HEK293 (cell line): ENCODE measurements at regions not wholly inside any gene's neighbourhood (a gene's known extent, or its start where the extent isn't known, plus 50 kb on each side); places are given as distances from the start of the nearest gene placed in this dataset.

Source experiments
- CTCF ChIA-PET: fragments of 350-600 bp; formaldehyde crosslinking; extraction: SDS; loops from one replicate; lab custom pipeline; 2021; ENCODE audit warnings: antibody characterized with exemption; lab: Yijun Ruan, JAX
- POLR2A ChIA-PET: fragments of 300-600 bp; formaldehyde crosslinking; extraction: SDS; loops from one replicate; lab custom pipeline; 2020; ENCODE audit warnings: antibody characterized with exemption, inconsistent platforms; lab: Yijun Ruan, JAX
- H3K27ac ChIP-seq: fragments of 200-500 bp; sonication (Bioruptor generic); 2 replicates; pipeline ENCODE4 v1.5.1; 2014; ENCODE audit warnings: low read depth, low read length, control low read depth, inconsistent platforms; ENCODE audit errors: extremely low read depth
- H3K36me3 ChIP-seq, 2 experiments: fragments of 200-500 bp in 1 of 2; sonication (Bioruptor generic) in 1 of 2; 1 replicate in 1 of 2; 2 replicates in 1 of 2; pipeline ENCODE4 v1.5.1; 2014 to 2017; ENCODE audit warnings: inconsistent platforms in 2 of 2, low read length in 2 of 2; ENCODE audit not compliant: control insufficient read depth in 2 of 2, insufficient read depth in 1 of 2
- H3K4me1 ChIP-seq: fragments of 200-500 bp; sonication (Bioruptor generic); 2 replicates; pipeline ENCODE4 v1.5.1; 2014; ENCODE audit warnings: mild to moderate bottlenecking, low read length, inconsistent platforms; ENCODE audit not compliant: control insufficient read depth, insufficient read depth
- H3K4me3 ChIP-seq: 2 replicates; pipeline ENCODE4 v1.5.1; 2011; ENCODE audit warnings: low read depth, mild to moderate bottlenecking, control low read depth, low read length, moderate library complexity
- H3K9me3 ChIP-seq: fragments of 200-500 bp; sonication (Bioruptor generic); 2 replicates; pipeline ENCODE4 v1.5.1; 2014; ENCODE audit warnings: low read depth, low read length, inconsistent platforms; ENCODE audit not compliant: control insufficient read depth, insufficient read depth
- KLF16 ChIP-seq: fragments of 450-650 bp; formaldehyde crosslinking; IDR thresholded peaks from 2 replicates; pipeline ENCODE4 v1.5.1; 2017; ENCODE audit warnings: missing biosample characterization, missing genetic modification characterization
- MEIS1 ChIP-seq: sonication (generic); formaldehyde crosslinking; IDR thresholded peaks from 2 replicates; pipeline ENCODE4 v1.8.1; 2022; ENCODE audit warnings: missing genetic modification reagents, mild to moderate bottlenecking, borderline replicate concordance
- MZF1 ChIP-seq: fragments of 450-650 bp; formaldehyde crosslinking; IDR thresholded peaks from 2 replicates; pipeline ENCODE4 v1.5.1; 2017; ENCODE audit warnings: missing biosample characterization, missing genetic modification characterization, borderline replicate concordance
- OVOL3 ChIP-seq: fragments of 450-650 bp; formaldehyde crosslinking; IDR thresholded peaks from 2 replicates; pipeline ENCODE4 v1.5.1; 2016; ENCODE audit warnings: missing biosample characterization, missing genetic modification characterization
- WT1 ChIP-seq: fragments of 450-650 bp; formaldehyde crosslinking; IDR thresholded peaks from 2 replicates; pipeline ENCODE4 v1.5.1; 2016; ENCODE audit warnings: missing biosample characterization, missing genetic modification characterization
- ZBTB11 ChIP-seq: fragments of 450-650 bp; formaldehyde crosslinking; conservative IDR thresholded peaks from 2 replicates; pipeline ENCODE4 v1.5.1; 2016; ENCODE audit warnings: low read depth, missing biosample characterization, missing genetic modification characterization
- ZFP69B ChIP-seq: fragments of 450-650 bp; formaldehyde crosslinking; IDR thresholded peaks from 2 replicates; pipeline ENCODE4 v1.5.1; 2016; ENCODE audit warnings: missing biosample characterization, missing genetic modification characterization
- ZIC2 ChIP-seq: fragments of 450-650 bp; formaldehyde crosslinking; IDR thresholded peaks from 2 replicates; pipeline ENCODE4 v1.5.1; 2016; ENCODE audit warnings: missing biosample characterization, missing genetic modification characterization
- ZNF133 ChIP-seq: fragments of 450-650 bp; formaldehyde crosslinking; IDR thresholded peaks from 2 replicates; pipeline ENCODE4 v1.5.1; 2016; ENCODE audit warnings: missing biosample characterization, missing genetic modification characterization
- ZNF174 ChIP-seq: fragments of 450-650 bp; formaldehyde crosslinking; IDR thresholded peaks from 2 replicates; pipeline ENCODE4 v1.5.0; 2017; ENCODE audit warnings: missing biosample characterization, mild to moderate bottlenecking, missing genetic modification characterization
- ZNF211 ChIP-seq: fragments of 450-650 bp; formaldehyde crosslinking; IDR thresholded peaks from 2 replicates; pipeline ENCODE4 v1.5.1; 2016; ENCODE audit warnings: low read depth, missing biosample characterization, missing genetic modification characterization
- ZNF266 ChIP-seq: fragments of 450-650 bp; formaldehyde crosslinking; IDR thresholded peaks from 2 replicates; pipeline ENCODE4 v1.5.1; 2016; ENCODE audit warnings: missing biosample characterization, missing genetic modification characterization, low read depth
- ZNF324 ChIP-seq: fragments of 450-650 bp; formaldehyde crosslinking; IDR thresholded peaks from 2 replicates; pipeline ENCODE4 v1.5.1; 2016; ENCODE audit warnings: missing biosample characterization, missing genetic modification characterization
- ZNF426 ChIP-seq: fragments of 450-650 bp; formaldehyde crosslinking; IDR thresholded peaks from 2 replicates; pipeline ENCODE4 v1.5.1; 2017; ENCODE audit warnings: missing biosample characterization, missing genetic modification characterization, mild to moderate bottlenecking, inconsistent platforms, moderate library complexity
- ZNF501 ChIP-seq: fragments of 450-650 bp; formaldehyde crosslinking; IDR thresholded peaks from 2 replicates; pipeline ENCODE4 v1.5.1; 2016; ENCODE audit warnings: missing biosample characterization, missing genetic modification characterization
- ZNF677 ChIP-seq: fragments of 450-650 bp; IDR thresholded peaks from 2 replicates; pipeline ENCODE4 v1.5.0; 2018; ENCODE audit warnings: missing biosample characterization, mild to moderate bottlenecking, missing genetic modification characterization, moderate library complexity
- ZNF707 ChIP-seq: fragments of 450-650 bp; formaldehyde crosslinking; IDR thresholded peaks from 2 replicates; pipeline ENCODE4 v1.5.1; 2016; ENCODE audit warnings: missing biosample characterization, missing genetic modification characterization
- ZNF837 ChIP-seq: fragments of 450-650 bp; formaldehyde crosslinking; IDR thresholded peaks from 2 replicates; pipeline ENCODE4 v1.5.1; 2016; ENCODE audit warnings: missing biosample characterization, missing genetic modification characterization
- ZSCAN23 ChIP-seq: fragments of 450-650 bp; formaldehyde crosslinking; IDR thresholded peaks from 2 replicates; pipeline ENCODE4 v1.5.1; 2016; ENCODE audit warnings: missing biosample characterization, missing genetic modification characterization
- TF ChIP-seq, protein P1 (sequence below): fragments of 450-650 bp; formaldehyde crosslinking; IDR thresholded peaks from 2 replicates; pipeline ENCODE4 v1.5.1; 2016; ENCODE audit warnings: missing biosample characterization, missing genetic modification characterization
- TF ChIP-seq, protein P2 (sequence below): fragments of 450-650 bp; formaldehyde crosslinking; IDR thresholded peaks from 2 replicates; pipeline ENCODE4 v1.5.1; 2016; ENCODE audit warnings: missing biosample characterization, missing genetic modification characterization
- TF ChIP-seq, protein P3 (sequence below): fragments of 450-650 bp; formaldehyde crosslinking; IDR thresholded peaks from 2 replicates; pipeline ENCODE4 v1.5.1; 2017; ENCODE audit warnings: missing biosample characterization, missing genetic modification characterization
- TF ChIP-seq, protein P4 (sequence below): fragments of 450-650 bp; formaldehyde crosslinking; IDR thresholded peaks from 2 replicates; pipeline ENCODE4 v1.5.1; 2016; ENCODE audit warnings: missing biosample characterization, missing genetic modification characterization

GRCh38 chr7:119868387-119868786, 404.6 kb upstream of the KCND2 start (continued):
- TF ChIP-seq, protein P1, sequence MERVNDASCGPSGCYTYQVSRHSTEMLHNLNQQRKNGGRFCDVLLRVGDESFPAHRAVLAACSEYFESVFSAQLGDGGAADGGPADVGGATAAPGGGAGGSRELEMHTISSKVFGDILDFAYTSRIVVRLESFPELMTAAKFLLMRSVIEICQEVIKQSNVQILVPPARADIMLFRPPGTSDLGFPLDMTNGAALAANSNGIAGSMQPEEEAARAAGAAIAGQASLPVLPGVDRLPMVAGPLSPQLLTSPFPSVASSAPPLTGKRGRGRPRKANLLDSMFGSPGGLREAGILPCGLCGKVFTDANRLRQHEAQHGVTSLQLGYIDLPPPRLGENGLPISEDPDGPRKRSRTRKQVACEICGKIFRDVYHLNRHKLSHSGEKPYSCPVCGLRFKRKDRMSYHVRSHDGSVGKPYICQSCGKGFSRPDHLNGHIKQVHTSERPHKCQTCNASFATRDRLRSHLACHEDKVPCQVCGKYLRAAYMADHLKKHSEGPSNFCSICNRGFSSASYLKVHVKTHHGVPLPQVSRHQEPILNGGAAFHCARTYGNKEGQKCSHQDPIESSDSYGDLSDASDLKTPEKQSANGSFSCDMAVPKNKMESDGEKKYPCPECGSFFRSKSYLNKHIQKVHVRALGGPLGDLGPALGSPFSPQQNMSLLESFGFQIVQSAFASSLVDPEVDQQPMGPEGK (tag by site-specific recombination) = no peak
- no peak for TF ChIP-seq ZBTB11

DNA sequence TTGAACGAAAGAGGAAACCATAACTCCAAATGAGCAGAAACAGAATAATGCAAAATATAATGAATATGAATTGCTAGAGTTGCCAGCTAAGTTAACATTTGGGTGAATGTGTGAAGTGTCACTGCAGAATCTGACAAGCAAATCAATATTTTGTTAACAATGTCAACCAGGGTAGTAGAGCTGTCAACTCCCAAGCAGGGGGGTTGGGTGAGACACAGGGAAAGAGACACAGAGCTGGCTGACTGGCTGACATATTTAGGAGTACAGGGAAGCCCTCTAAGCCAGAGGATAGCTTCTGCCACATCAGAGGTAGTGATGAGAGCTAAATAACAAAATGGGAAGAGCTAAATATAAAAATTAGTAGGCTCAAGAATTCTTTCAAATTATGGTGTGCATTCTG, 393.1 kb upstream of the KCND2 start:
- ChIA-PET CTCF (no interaction called here), POLR2A (no interaction called here)
- H3K36me3 ChIP-seq = no peaks in the 10 kb centered on the region
- H3K27ac ChIP-seq = no peak overlapping the region
- no peaks in the 10 kb centered on the region for H3K9me3 ChIP-seq
- no peaks in the 10 kb centered on the region for H3K4me1 ChIP-seq
- TF ChIP-seq ZNF426 (no peak), MZF1 (tag by site-specific recombination) (no peak), ZNF174 (no peak), ZNF677 (no peak), ZIC2 (tag by site-specific recombination) (no peak), WT1 (tag by site-specific recombination) (no peak), ZNF266 (tag by site-specific recombination) (no peak), ZSCAN23 (no peak)
- TF ChIP-seq, protein P2, sequence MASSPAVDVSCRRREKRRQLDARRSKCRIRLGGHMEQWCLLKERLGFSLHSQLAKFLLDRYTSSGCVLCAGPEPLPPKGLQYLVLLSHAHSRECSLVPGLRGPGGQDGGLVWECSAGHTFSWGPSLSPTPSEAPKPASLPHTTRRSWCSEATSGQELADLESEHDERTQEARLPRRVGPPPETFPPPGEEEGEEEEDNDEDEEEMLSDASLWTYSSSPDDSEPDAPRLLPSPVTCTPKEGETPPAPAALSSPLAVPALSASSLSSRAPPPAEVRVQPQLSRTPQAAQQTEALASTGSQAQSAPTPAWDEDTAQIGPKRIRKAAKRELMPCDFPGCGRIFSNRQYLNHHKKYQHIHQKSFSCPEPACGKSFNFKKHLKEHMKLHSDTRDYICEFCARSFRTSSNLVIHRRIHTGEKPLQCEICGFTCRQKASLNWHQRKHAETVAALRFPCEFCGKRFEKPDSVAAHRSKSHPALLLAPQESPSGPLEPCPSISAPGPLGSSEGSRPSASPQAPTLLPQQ = no peak
- no peak overlapping the region for H3K4me3 ChIP-seq

DNA sequence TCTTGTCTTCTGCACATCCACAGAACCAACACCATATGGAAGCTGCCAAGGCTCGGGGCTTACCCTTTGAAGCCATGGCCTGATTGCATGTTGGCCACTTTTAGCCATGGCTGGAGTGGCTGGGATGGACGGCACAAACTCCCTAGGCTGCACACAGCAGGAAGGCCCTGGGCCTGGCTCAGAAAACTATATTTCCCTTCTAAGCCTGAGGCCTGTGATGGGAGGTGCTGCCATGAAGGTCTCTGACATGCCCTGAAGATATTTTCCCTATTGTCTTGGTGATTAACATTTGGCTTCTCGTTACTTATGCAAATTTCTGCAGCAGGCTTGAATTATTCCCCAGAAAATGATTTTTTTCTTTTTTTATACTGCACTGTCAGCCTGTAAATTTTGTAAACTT, 387.0 kb upstream of the KCND2 start:
- Histone ChIP-seq H3K9me3 (no peaks in the 10 kb centered on the region), H3K4me3 (no peak overlapping the region), H3K36me3 (no peaks in the 10 kb centered on the region), H3K4me1 (no peaks in the 10 kb centered on the region), H3K27ac (no peak overlapping the region)
- ChIA-PET POLR2A (no interaction called here), CTCF (no interaction called here)
- TF ChIP-seq ZFP69B (tag by site-specific recombination) (no peak), OVOL3 (tag by site-specific recombination) (no peak), ZNF707 (tag by site-specific recombination) (no peak), ZNF133 (tag by site-specific recombination) (no peak), ZNF324 (tag by site-specific recombination) (no peak), KLF16 (tag by site-specific recombination) (no peak), ZNF501 (tag by site-specific recombination) (no peak), MEIS1 (no peak), ZNF211 (tag by site-specific recombination) (no peak), ZNF837 (no peak)
- TF ChIP-seq, protein P1 (tag by site-specific recombination) = no peak
- TF ChIP-seq, protein P3, sequence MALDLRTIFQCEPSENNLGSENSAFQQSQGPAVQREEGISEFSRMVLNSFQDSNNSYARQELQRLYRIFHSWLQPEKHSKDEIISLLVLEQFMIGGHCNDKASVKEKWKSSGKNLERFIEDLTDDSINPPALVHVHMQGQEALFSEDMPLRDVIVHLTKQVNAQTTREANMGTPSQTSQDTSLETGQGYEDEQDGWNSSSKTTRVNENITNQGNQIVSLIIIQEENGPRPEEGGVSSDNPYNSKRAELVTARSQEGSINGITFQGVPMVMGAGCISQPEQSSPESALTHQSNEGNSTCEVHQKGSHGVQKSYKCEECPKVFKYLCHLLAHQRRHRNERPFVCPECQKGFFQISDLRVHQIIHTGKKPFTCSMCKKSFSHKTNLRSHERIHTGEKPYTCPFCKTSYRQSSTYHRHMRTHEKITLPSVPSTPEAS (tag by site-specific recombination) = no peak
- TF ChIP-seq, protein P4, sequence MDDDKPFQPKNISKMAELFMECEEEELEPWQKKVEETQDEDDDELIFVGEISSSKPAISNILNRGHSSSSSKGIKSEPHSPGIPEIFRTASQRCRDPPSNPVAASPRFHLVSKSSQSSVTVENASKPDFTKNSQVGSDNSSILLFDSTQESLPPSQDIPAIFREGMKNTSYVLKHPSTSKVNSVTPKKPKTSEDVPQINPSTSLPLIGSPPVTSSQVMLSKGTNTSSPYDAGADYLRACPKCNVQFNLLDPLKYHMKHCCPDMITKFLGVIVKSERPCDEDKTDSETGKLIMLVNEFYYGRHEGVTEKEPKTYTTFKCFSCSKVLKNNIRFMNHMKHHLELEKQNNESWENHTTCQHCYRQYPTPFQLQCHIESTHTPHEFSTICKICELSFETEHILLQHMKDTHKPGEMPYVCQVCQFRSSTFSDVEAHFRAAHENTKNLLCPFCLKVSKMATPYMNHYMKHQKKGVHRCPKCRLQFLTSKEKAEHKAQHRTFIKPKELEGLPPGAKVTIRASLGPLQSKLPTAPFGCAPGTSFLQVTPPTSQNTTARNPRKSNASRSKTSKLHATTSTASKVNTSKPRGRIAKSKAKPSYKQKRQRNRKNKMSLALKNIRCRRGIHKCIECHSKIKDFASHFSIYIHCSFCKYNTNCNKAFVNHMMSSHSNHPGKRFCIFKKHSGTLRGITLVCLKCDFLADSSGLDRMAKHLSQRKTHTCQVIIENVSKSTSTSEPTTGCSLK (tag by site-specific recombination) = no peak
